ENCODE measurements at regions not wholly inside any gene's neighbourhood (a gene's known extent, or its start where the extent isn't known, plus 50 kb on each side); places are given as distances from the start of the nearest gene placed in this dataset.

GRCh38 chr1:201637282-201638079 is 98.6 kb downstream of the NAV1 start:
- Histone ChIP-seq H3K9me3 (ENCODE audit: control insufficient read depth, insufficient read depth, low read length) (no peaks in the 10 kb centered on the region), H3K27ac (ENCODE audit: low read depth, low read length) (peak overlapping the region; percentile 63), H3K27me3 (ENCODE audit: control insufficient read depth, insufficient read depth, low read length) (no peaks in the 10 kb centered on the region), H3K4me3 (ENCODE audit: low read depth, low read length) (no peak overlapping the region)
- no peak for DNase-seq (ENCODE audit: low read depth, low spot score)
- ChIA-PET CTCF (interaction anchor here (0.6 to 1.4 kb wide), 6 partner anchors 35 to 156 kb away, joined by 3 to 4 read pairs (median 3); no protein-coding TSS in a partner anchor), POLR2A (interaction anchor here (1.0 to 3.0 kb wide), 5 partner anchors 12 to 75 kb away, joined by 3 to 25 read pairs (median 9); no protein-coding TSS in a partner anchor)
- no peak for TF ChIP-seq CTCF (IDR thresholded peaks at IDR 0.05; ENCODE audit: low read depth, low read length)

GRCh38 chr1:201639391-201639790 is 100.5 kb downstream of the NAV1 start:
- DNase-seq (ENCODE audit: low read depth, low spot score), result no peak
- peak overlapping the region; percentile 21 for H3K27ac ChIP-seq (ENCODE audit: low read depth, low read length)
- no peaks in the 10 kb centered on the region for H3K27me3 ChIP-seq (ENCODE audit: control insufficient read depth, insufficient read depth, low read length)
- H3K4me3 ChIP-seq (ENCODE audit: low read depth, low read length), result no peak overlapping the region
- no peaks in the 10 kb centered on the region for H3K9me3 ChIP-seq (ENCODE audit: control insufficient read depth, insufficient read depth, low read length)
- ChIA-PET POLR2A (interaction anchor here (0.5 to 1.0 kb wide), 2 partner anchors 10 to 35 kb away, joined by 3 to 4 read pairs; no protein-coding TSS in a partner anchor), CTCF (interaction anchor here (0.7 kb wide), 1 partner anchor 65 kb away, joined by 3 read pairs; no protein-coding TSS in a partner anchor)
- no peak for TF ChIP-seq CTCF (IDR thresholded peaks at IDR 0.05; ENCODE audit: low read depth, low read length)

- Histone ChIP-seq H3K4me3 (ENCODE audit: low read depth, low read length) (no peak overlapping the region), H3K27me3 (ENCODE audit: control insufficient read depth, insufficient read depth, low read length) (no peaks in the 10 kb centered on the region), H3K9me3 (ENCODE audit: control insufficient read depth, insufficient read depth, low read length) (no peaks in the 10 kb centered on the region), H3K27ac (ENCODE audit: low read depth, low read length) (peak overlapping the region; percentile 31)
- ChIA-PET POLR2A (interaction anchor here (0.5 to 1.9 kb wide), 8 partner anchors 8 to 75 kb away, joined by 3 to 16 read pairs (median 5); no protein-coding TSS in a partner anchor), CTCF (interaction anchor here (0.7 kb wide), 1 partner anchor 65 kb away, joined by 3 read pairs; no protein-coding TSS in a partner anchor)
- no peak for TF ChIP-seq CTCF (IDR thresholded peaks at IDR 0.05; ENCODE audit: low read depth, low read length)
- no peak for DNase-seq (ENCODE audit: low read depth, low spot score)
These were observed 100.9 kb downstream of the NAV1 start for GRCh38 chr1:201639826-201640225.

GRCh38 chr1:201640624-201641023 is 101.7 kb downstream of the NAV1 start:
- POLR2A ChIA-PET, result interaction anchor here (0.6 to 1.9 kb wide), 14 partner anchors 9 to 137 kb away, joined by 3 to 16 read pairs (median 5); no protein-coding TSS in a partner anchor
- CTCF ChIA-PET, result interaction anchor here (0.8 kb wide), 1 partner anchor 10 kb away, joined by 4 read pairs; no protein-coding TSS in a partner anchor
- peak; percentile 87 for DNase-seq (ENCODE audit: low read depth, low spot score)
- no peaks in the 10 kb centered on the region for H3K27me3 ChIP-seq (ENCODE audit: control insufficient read depth, insufficient read depth, low read length)
- no peaks in the 10 kb centered on the region for H3K9me3 ChIP-seq (ENCODE audit: control insufficient read depth, insufficient read depth, low read length)
- TF ChIP-seq CTCF (IDR thresholded peaks at IDR 0.05; ENCODE audit: low read depth, low read length), result no peak
- no peak overlapping the region for H3K4me3 ChIP-seq (ENCODE audit: low read depth, low read length)
- peak overlapping the region; percentile 85 for H3K27ac ChIP-seq (ENCODE audit: low read depth, low read length)
